Stimulated activated naive CD8-positive, alpha-beta T cell treated with anti-CD3 and anti-CD28 coated beads, Interleukin-15, Interleukin-2, amounts not matched to agents 100 U/mL and 50 U/mL, for 24 hours (primary cell): ENCODE measurements at regions not wholly inside any gene's neighbourhood (a gene's known extent, or its start where the extent isn't known, plus 50 kb on each side); places are given as distances from the start of the nearest gene placed in this dataset.

Experiments used
- ATAC-seq: fragments of 150-1000 bp; cut with Tn5 transposase; one replicate; pipeline ENCODE4 v1.10.0; 2021
- DNase-seq: peaks from one replicate; pipeline ENCODE4 v3.0.0; 2021

DNA sequence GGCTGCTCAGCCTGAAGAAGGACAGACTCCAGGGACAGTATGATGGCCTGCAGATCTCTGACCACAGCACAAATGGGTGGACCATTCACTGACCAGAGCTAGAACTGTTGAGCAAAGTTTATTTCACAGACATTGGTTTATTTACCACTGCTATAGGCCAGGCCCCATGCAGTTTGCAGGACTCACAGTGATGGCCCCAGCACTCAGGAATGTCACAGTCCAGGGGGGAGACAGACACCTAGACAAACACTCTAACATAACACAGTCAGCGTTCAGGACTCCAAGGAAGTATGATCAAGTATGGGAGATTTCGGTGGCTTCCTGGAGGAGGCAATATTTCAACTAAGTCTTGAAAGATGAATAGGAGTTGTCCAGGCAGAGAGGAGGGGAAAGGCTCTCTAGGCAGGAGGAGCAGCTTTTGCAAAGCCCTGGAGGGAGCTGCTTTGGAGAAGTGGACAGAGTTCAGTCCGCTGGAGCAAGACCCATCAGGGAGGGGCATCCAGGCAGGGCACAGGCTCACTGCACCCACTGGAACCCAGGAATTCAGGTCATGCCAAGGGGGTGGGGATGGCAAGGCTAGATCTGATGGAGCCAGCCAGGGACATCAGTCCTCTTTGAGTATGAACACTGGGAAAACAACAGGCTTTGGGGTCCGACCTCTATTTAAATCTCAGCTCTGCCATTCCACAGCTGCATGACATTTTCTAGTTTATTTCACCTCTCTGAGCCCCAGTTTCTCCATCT is 454.3 kb downstream of the MATN1 start:
- ATAC-seq: no peak
- no peak for DNase-seq

DNA sequence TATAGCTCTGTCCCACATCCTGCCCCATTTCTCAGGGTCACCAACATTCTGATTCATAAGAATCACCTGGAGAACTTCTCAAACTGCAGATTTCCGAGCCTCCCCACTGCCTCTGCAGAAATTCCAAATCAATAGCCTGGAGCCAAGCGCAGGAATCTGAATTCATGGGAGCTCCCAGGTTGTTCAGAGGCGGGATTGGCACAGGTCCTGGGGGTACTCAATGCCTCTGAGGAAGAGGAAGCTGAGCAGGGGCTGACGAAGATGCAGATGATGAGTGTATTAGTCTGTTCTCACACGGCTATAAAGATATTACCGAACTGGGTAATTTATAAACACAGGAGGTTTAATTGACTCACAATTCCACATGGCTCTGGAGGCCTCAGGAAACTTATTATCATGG is 455.5 kb downstream of the MATN1 start:
- DNase-seq (no peak), ATAC-seq (no peak)

DNA sequence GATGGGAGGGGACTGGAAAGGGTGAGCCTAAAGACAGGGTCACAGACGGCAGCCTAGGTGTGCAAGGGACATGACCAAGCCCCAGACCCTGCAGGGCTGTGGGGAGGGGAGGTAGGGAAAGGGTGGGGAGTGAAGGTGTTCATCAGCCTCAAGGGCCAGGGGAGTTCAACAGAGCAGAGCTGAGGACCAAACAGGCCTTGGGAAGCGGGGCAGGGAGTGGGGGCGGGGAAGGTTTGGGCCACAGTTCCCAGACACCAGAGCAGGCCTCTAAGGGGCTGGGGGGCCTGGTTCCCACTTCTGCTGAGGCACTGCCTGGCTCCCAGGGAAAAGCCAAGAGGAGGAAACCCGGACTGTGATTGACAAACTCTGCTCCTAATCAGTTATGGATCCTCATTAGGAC is 456.3 kb downstream of the MATN1 start:
- no peak for ATAC-seq

DNA sequence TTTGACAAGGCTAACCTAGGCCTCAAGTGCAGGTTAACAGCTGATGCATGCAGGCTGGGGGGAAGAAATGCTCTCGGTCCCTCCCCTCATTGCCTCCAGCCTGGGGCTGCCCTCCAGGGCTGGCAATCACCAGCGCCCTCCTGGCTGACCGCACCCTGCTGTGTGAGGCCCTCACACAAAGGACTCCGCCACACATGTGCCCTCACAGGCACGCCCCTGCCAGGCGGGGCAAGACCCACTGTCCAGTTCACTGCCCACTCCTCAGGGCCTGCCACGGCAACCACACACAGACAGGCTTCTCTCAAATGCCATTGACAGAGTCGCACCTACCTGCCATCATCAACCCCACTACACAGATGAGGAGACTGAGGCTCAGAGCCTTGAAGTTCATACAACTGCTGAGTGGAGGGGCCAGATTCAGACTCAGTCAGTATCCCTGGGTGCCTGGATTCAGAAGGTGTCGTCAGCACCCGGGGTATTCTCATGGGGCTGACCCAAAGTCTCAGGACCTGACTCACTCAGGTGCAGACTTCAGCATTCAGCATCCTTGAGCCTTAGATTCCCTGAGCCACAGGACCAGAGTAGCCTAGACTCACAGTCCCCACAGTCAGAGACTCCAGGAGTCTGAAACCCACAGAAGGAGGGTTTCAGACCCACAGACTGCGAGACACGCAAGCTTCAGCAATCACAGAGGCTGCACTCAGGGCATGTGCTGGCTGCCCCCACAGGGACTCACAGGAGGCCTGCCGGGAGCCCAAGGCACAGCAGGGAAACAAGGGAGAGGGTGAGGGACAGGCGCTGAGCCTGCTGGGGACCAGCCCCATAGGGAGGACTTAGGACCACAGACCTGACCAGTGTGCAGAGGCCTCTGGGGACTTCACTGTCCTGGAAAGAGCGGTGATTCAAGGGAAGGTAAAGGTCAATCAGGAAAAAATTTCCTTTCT is 458.0 kb downstream of the MATN1 start:
- ATAC-seq (no peak), DNase-seq (no peak)

More for the DNA sequence above, 456.3 kb downstream of the MATN1 start:
- no peak for DNase-seq

DNA sequence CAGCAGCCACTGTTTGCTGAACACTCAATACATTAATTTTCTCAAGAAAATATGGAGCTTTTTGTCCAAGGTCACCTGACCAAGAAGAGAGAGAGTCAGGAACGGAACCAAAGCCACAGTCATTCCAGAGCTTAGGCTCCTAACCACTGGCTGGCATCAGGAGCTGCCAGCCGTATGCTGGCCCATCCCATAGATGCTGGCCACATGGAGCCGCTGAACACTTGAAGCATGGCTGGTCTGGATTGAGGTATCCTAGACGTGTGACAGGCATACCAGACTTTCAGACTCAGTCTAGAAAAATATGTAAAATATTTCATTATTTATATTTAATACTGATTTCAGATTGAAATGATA is 458.7 kb downstream of the MATN1 start:
- ATAC-seq: no peak
- DNase-seq: no peak

DNA sequence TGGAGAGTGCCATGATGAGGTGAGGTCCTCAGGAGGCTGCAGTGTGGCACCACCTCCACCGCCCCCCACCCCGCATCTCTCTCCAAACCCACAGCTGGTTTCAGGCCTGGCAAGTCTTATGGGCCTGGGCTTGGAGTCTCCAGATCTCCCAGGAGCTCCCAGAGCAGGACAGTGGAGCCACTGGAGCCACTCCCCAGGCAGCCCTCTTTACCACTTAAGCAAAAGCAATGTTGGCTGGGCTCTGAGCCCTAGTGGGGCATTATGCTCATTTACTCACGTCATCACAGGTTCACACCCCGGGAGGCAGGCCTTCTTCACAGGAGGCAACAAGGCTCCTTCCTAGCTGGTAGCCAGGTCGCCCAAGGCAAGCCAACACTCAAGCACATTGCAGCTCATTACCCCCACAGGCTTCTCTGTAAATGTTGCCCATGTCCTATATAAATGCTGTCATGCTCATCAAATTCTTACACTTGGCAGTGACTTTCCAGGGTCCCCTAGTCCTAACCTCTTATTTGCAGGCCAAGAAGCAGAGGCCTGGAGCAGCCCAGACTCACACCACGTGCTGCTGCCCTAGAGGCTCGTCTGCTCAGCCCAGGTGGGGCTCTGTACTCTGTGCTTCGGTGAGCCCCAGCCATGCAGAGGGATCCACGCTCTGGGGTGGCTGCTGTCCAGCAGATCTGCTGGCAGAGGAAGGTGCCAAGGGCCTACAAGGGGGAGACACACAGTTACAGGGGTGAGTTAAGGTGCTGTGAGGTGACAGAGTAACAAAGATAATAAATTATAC is 459.3 kb downstream of the MATN1 start:
- ATAC-seq: no peak

DNA sequence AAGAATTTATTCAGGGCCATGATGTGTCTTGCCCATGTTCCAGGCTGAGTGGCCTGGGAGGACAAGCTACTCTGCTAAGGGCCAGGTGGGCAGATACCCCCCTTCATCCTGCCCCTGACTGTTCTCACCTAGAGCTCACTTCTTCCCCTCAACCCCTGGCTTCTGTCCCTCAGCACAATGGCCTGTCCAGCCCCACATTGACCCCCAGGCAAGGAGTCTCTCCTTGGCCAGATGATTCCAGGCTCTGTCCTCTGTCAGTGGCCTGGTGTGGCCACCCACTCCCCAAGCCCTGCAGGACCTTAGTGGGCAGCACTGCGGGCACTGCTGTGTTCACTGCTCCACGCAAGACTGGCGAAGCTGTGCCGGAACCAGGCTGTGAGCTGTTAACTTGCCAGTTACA is 460.0 kb downstream of the MATN1 start:
- ATAC-seq (no peak), DNase-seq (no peak)

More for the DNA sequence above, 459.3 kb downstream of the MATN1 start:
- no peak for DNase-seq

DNA sequence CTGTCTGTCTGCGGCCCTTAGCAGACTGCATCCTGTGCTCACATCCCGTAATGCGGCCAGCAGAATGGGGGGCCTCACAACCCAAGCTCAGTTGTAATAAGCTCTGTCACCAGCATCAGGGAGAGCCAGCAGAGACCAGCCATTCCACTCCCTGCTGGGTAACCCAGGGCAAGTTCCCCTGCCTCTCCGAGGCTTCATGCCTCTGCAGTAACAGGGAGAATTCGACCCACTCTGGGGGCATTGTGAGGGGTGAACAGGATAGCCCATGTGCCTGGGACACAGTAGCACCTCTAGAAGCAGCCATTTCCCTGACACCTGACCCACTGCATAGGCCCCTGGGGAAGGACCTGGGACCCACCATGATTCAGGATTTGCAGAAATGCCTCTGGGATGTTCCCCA is 461.2 kb downstream of the MATN1 start:
- no peak for ATAC-seq

DNA sequence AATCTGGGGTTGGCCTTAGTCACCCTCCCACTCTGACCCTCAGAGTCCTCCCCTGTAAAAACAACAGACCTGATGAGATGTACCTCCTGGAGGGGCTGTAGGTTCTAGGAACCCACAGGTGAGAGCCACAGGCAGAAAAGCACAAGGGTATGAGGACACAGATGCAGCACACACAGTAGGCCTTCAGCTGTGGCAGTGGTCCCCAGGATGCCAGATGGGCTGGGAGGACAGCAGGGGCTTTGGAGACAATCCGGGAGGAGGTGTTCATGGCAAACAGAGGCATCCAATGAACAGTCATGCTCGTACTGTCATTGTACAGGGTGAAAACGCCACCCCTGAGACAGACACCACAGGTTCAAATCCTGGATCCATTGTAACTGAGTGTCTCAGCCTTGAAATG is 463.1 kb downstream of the MATN1 start:
- no peak for DNase-seq
- ATAC-seq: no peak

More for the DNA sequence above, 461.2 kb downstream of the MATN1 start:
- DNase-seq: no peak

DNA sequence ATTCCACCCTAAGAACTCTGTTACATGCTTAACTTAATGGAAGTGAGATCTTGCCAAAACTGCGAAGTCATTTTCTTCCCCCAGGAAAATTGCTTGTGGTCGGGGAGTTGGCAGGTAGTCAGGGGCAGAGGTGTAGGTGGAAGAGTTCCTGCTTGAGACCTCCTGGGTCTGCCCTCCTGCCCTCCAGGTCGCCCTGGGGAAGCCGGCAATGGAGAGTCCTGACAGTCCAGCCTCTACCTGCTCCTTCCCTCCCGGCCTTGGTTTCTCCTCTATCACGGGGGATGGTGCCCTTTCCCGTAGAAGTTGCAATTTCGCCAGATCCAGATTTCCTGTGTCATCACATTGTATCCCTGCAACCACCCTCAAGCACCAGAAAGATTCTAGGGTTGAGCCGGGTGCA is 463.8 kb downstream of the MATN1 start:
- no peak for DNase-seq
- ATAC-seq: no peak

DNA sequence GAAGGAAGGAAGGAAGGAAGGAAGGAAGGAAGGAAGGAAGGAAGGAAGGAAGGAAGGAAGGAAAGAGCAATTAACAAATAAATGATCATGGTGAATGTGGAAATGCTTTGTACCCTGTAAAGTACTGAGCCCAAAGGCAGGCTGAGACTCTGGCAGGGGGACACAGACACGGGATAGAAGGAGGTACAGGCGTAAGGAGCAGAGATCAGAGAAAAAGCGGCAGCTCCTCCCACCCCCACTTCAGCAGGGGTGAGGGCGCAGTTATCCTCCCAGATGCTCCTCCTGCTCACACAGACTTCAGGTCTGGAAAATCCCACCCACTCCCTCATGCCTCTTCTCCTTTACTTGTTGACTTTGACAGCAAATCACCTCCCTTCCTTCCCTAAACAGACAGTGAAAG is 464.5 kb downstream of the MATN1 start:
- ATAC-seq (no peak), DNase-seq (no peak)

DNA sequence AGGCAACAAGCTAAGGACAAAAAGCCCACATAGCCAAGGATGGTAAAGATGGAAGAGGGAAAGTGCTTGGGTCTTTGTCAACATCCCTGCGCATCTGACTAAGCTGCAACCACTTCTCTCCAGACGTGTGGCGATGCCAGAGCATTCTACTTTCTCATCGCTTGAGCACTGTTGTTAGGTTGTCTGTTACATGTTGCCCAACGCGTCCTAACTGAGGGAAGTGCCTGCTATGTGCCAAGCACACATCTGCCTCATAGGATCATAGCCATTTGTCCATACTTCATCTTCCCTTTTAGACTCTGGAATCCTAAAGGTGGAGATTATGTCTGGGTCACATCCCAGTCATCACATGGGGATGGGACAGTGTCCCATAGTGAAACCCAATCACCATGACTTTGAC is 464.9 kb downstream of the MATN1 start:
- DNase-seq: no peak

DNA sequence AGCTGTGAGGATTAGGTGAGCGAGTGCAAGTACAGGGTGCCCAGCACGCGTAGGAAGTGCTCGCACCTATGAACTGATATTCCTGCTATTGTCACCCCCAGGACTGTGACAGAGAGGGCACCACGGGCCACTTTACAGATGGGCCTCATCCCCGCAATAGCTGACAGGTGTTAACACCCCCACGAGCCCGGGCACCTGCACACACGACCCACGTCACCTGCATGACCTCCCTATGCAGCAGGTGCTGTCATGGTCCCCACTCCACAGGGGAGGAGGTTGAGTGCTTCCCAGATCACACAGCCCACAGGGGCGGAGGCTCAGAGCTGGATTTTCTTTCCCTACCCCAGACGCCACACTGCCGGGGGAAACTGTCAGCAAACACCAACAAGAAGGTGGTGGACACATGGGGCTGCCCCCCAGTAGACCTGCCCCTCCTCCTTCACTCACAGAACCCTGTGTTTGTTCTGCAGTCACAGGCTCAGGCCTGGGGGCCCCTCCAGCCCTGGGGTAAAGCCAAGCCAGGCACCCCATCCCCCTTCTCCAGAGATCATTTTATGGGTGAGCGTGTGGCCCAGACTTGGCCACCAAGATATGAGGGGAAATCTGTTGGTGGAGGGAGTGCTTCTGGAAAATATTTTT is 465.5 kb downstream of the MATN1 start:
- ATAC-seq: no peak
- DNase-seq: no peak

More for the DNA sequence above, 464.9 kb downstream of the MATN1 start:
- ATAC-seq: no peak

DNA sequence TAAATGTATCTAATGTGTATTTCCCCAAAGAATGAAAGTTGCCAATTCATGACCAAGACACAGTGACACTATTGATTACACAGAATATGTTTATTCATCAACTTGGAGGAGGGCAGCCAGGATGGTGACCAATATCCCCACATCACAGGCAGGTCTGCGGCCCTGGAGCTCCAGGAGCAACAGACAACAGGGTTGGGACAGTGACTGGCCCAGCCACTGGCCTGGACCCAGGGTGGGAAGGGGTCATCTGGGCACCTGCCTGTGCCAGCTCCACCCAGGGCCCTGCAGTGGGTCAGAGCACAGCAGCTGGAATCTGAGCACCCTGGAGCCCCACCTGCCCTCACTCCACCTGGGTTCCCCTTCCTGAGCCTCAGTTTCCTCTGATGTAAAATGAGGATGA is 466.1 kb downstream of the MATN1 start:
- ATAC-seq: no peak

DNA sequence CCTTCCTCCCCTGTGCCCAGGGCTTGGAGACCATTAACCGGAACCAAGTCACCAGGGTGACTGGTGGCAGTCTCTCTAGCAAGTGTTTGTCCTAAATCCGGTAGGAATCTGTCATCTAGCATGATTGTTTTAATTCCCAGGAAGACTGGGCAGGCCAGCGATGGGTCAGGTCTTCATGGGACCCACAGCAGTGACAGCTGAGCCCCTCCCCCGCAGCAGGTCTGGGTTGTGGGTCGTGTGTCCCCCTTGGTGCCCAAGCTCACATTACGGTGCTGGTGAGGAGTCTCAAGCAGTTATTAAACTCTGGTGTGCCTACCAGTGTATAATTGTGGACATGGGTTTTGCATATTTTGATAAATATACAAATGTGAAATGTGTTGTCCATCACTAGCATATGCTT is 466.5 kb downstream of the MATN1 start:
- ATAC-seq (no peak), DNase-seq (no peak)

More for the DNA sequence above, 466.1 kb downstream of the MATN1 start:
- DNase-seq: no peak

DNA sequence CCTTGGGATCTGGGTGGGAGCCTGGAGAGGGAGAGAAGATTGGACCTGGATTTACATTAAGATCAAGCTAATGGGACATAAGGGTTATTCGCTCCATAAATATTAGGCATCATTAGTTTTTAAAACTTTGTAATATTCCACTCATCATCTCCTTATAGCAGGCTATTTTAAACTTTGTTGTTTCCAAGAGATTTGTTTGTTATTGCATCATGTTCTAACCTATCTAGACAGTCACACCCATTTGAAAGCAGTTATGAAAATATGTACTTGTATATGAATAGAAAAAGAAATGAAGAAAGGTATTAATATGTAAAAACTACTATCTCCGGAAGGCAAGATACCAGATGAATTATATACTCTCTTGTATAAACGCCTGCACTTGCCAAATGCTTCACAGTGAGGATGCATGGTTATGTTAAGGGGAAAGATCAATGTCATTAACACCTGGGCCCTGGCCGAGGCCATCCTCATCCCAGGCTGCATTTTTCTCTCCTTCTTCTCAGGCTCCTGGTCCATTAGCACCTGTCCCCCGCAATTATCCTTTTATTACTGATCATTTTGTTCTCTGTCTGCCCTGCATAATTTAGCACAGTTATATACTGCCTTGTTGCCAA is 468.2 kb downstream of the MATN1 start:
- ATAC-seq (no peak), DNase-seq (no peak)

DNA sequence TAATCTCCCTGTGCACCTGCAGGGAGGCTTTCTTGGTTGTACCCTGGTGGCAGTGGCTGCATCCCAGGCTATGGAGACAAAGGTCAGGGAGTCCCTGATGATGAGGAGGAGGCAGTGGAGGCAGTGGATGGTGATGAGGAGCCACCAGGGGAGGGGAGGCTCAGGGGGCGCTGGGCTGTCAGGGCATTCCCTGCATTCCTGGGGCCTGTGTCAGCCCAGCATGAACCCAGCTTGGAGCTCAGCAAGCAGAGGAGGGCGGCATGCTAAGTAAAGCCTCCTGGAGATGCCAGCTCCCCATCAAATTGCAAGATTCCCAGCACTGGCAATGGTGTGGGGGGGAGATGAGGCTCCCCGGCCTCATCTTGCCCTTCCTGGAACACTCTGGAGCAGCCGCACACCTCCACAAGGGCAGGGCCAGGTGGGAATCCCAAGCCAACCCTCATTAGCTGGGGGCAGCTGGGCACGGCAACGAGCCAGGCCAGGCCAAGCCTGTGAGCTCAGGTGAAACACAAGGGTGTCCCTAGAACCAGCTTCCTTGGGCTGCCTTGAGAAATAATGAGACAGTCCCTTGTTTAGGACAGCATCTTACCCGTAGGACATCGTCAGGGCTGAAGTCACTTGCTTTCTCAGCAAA is 469.5 kb downstream of the MATN1 start:
- DNase-seq (no peak), ATAC-seq (no peak)

DNA sequence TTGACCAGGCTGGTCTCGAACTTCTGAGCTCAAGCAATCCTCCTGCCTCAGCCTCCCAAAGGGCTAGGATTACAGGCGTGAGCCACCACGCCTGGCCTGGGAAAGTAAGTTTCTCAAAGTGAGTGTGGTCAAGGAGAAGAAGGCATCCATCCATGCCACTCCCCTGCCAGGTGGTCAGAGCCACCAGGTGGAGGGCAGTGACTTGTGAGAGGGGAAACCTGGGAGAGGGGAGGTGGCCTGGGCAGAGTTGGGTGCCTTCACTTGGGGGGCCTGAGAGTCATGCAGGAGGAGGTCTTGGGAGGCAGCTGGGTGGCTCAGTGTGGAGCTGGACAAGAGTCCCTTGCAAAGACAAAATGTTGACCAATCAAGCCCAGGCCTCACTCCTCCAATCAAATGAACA is 470.0 kb downstream of the MATN1 start:
- ATAC-seq (no peak), DNase-seq (no peak)

DNA sequence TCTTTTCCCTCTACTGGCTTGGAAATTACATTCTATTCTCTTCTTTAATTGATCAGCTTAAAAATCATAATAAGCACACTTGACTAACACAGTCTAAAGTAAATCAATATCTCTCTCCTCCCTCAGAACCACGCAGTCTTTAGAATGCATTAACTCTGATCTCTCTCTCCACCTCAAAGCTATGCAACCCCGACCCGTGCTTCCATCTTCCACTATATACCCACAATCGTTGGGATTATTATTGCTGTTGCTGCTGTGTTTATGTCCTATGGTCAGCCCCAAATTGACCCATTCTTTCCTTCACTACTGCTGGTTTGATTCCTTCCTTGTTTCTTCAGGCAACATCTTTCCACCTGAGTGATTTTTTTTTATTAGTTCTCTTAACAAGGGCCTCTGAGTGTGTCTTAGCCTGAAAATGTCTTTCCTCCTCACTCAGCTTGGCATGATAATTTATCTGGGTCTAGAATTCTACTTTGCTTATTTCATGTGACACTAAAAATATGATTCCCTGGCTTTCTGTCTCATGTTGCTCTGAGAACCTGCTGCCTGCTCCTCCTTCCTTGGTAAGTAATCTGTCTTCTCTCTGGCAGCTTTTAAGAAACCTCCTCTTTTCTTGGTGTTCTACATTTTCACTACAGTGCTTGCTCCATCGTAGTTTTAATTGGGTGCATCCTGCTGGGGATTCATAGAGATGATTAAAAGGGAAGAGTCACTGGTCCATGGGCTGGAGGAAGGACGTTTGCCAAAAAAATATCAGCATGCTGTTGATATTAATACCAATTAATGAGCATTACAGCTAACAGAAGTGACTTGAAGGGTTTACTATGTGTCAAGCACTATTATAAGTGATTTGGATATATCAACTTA is 472.2 kb downstream of the MATN1 start:
- DNase-seq (no peak), ATAC-seq (no peak)

DNA sequence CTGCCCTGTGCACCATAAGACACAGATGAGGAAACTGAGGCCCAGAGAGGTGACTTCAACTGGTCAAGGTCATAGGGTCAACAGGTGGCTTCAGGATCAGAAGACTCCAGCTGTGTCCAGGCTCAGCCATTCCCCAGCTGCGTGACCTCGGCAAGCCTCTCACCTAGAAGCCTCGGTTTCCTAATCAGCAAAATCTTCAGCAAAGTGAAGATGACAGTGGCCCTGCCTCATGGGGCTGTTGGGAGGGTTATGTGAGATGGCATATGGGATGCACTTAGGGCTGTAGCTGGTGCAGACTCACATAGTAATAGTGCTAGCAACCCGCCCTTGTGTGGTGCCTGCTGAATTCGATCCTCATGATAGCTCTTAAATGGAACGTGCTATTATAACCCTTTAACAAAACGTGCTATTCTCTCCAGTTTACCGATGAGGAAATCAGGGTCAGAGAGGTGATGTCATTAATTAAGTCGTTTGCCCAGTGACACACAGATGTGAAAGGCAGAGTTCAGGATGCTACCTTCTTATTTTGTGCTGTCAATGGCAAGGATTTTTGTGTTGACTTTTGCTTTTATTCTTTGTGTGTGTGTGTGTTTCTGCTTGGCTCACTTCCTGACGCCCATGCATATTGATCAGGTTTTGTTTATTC is 472.9 kb downstream of the MATN1 start:
- DNase-seq: no peak
- ATAC-seq: no peak
